HG02973 (cell line): ENCODE measurements at regions not wholly inside any gene's neighbourhood (a gene's known extent, or its start where the extent isn't known, plus 50 kb on each side); places are given as distances from the start of the nearest gene placed in this dataset.

Source experiments
- ATAC-seq: cut with Tn5 transposase; IDR thresholded peaks from one replicate; pipeline ENCODE4 v1.9.1; 2021; ENCODE audit warnings: moderate library complexity; ENCODE audit not compliant: unreplicated experiment

GRCh38 chr14:38904959-38905358 is 198.1 kb downstream of the SEC23A start:
- ATAC-seq: no peak

GRCh38 chr14:38901791-38902190 is 201.2 kb downstream of the SEC23A start:
- no peak for ATAC-seq

- ATAC-seq: no peak
These were observed 202.1 kb downstream of the SEC23A start for GRCh38 chr14:38900887-38901286.

GRCh38 chr14:38887696-38888095 is 215.3 kb downstream of the SEC23A start:
- no peak for ATAC-seq

- no peak for ATAC-seq
These were observed 218.9 kb downstream of the SEC23A start for GRCh38 chr14:38884109-38884508.

- no peak for ATAC-seq
These were observed 219.9 kb downstream of the SEC23A start for GRCh38 chr14:38883127-38883526.

GRCh38 chr14:38882533-38882932 is 220.5 kb downstream of the SEC23A start:
- no peak for ATAC-seq

GRCh38 chr14:38880643-38881524 is 222.2 kb downstream of the SEC23A start:
- no peak for ATAC-seq

GRCh38 chr14:38877744-38878388 is 225.2 kb downstream of the SEC23A start:
- ATAC-seq: no peak

- no peak for ATAC-seq
These were observed 228.3 kb downstream of the SEC23A start for GRCh38 chr14:38874721-38875120.

GRCh38 chr14:38873941-38874612 is 229.0 kb downstream of the SEC23A start:
- no peak for ATAC-seq

- ATAC-seq: no peak
These were observed 232.7 kb downstream of the SEC23A start for GRCh38 chr14:38870296-38870836.

- no peak for ATAC-seq
These were observed 234.4 kb downstream of the SEC23A start for GRCh38 chr14:38868399-38869290.

- ATAC-seq: peak; percentile 89
These were observed 235.4 kb downstream of the SEC23A start for GRCh38 chr14:38867561-38868150.

- no peak for ATAC-seq
These were observed 236.6 kb downstream of the SEC23A start for GRCh38 chr14:38866461-38866860.

GRCh38 chr14:38862366-38862765 is 240.7 kb downstream of the SEC23A start:
- no peak for ATAC-seq

GRCh38 chr14:38860530-38860929 is 242.5 kb downstream of the SEC23A start:
- no peak for ATAC-seq

GRCh38 chr14:38856798-38857197 is 246.2 kb downstream of the SEC23A start:
- no peak for ATAC-seq

GRCh38 chr14:38855513-38855912 is 247.5 kb downstream of the SEC23A start:
- ATAC-seq: no peak

- ATAC-seq: no peak
These were observed 251.9 kb downstream of the SEC23A start for GRCh38 chr14:38851111-38851510.
